ENCODE measurements at regions not wholly inside any gene's neighbourhood (a gene's known extent, or its start where the extent isn't known, plus 50 kb on each side); places are given as distances from the start of the nearest gene placed in this dataset.

DNA sequence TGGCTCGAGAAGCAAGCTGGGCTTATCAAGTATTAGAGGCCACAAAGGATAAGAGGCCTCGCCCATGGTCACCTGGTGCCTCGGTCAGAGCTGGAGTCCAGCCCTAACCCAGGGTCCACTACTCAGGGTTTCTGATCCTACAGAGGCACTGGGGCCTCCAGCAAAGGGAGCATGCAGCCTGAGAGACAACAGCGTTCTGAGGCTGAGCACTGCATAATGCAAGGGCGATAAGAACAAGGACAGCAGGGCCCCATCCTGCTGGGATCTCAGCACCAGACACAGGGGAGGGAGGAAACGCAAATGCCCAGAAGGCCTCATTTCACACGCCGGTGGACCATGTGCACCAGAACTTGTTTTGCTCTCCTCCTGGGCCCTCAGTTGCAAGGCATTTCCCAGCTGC, 63.0 kb downstream of the C5orf15 start:
- Histone ChIP-seq H3K4me3 (no peak overlapping the region), H3K36me3 (no peaks in the 10 kb centered on the region), H3K4me1 (no peaks in the 10 kb centered on the region), H3K27me3 (no peaks in the 10 kb centered on the region), H3K27ac (no peak overlapping the region), H3K9me3 (no peaks in the 10 kb centered on the region)
- TF ChIP-seq CTCF (IDR thresholded peaks at IDR 0.05) (no peak), POLR2A (IDR thresholded peaks at IDR 0.05) (no peak)
- DNase-seq: no peak

DNA sequence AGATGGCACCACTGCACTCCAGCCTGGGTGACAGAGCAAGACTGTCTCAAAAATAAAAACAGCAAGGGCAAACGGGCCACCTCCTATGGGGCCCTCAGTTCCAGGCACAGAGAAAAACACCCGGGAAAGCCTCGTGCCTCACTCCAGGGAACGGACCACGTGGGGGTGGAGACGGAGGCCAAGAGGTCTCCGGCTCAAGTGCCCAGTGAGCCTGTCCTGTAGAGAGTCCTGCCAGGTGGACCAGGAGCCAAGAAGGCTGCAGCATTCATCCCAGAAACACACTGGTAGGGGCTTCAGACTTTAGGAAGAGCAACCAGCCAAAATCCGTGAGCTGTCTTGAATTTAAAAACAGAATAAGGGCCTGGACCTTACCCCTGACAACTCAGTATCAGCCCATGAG, 63.8 kb downstream of the C5orf15 start:
- H3K27ac ChIP-seq: no peak overlapping the region

DNA sequence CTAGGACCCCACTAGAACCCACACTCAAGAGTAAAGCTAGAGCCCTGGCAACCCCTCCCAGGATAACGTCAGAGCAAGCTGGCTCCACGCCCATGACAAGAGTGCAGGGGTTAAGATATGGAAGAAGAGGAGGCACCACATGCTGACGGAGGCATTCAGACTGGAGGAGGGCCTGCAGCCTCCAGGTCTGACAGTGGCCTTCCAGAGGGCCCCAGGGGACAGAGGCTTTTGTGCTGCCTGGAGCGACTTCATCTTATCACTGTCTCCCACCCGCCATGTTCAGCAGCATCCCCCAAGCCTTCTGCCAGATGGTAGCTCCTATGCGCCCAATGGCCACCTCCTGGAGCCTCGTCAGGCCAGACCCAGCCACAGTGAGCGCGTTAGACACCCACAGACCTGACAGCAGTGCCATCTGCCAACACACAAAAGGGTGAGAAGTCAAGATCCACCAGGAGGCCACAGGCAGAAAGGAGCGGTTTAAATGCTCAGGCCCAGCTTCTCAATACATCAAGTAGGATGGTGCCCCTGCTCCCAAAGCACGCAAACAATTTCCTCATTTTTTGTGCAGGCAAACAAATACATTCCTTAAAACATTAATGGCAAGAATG, 65.8 kb downstream of the C5orf15 start:
- no peak for DNase-seq
- H3K4me1 ChIP-seq: no peaks in the 10 kb centered on the region
- H3K9me3 ChIP-seq: no peaks in the 10 kb centered on the region
- TF ChIP-seq POLR2A (IDR thresholded peaks at IDR 0.05): no peak
- TF ChIP-seq CTCF (IDR thresholded peaks at IDR 0.05): no peak
- H3K36me3 ChIP-seq: no peaks in the 10 kb centered on the region
- no peak overlapping the region for H3K4me3 ChIP-seq
- no peaks in the 10 kb centered on the region for H3K27me3 ChIP-seq
- H3K27ac ChIP-seq: no peak overlapping the region

More for the DNA sequence above, 63.8 kb downstream of the C5orf15 start:
- no peak for TF ChIP-seq CTCF (IDR thresholded peaks at IDR 0.05)
- TF ChIP-seq POLR2A (IDR thresholded peaks at IDR 0.05): no peak
- Histone ChIP-seq H3K27me3 (no peaks in the 10 kb centered on the region), H3K36me3 (no peaks in the 10 kb centered on the region), H3K4me1 (no peaks in the 10 kb centered on the region), H3K9me3 (no peaks in the 10 kb centered on the region), H3K4me3 (no peak overlapping the region)
- DNase-seq: no peak

- no peaks in the 10 kb centered on the region for H3K9me3 ChIP-seq
- H3K4me3 ChIP-seq: no peak overlapping the region
- H3K27ac ChIP-seq: no peak overlapping the region
- no peaks in the 10 kb centered on the region for H3K4me1 ChIP-seq
- no peak for TF ChIP-seq CTCF (IDR thresholded peaks at IDR 0.05)
- TF ChIP-seq POLR2A (IDR thresholded peaks at IDR 0.05): no peak
- H3K27me3 ChIP-seq: no peaks in the 10 kb centered on the region
- H3K36me3 ChIP-seq: no peaks in the 10 kb centered on the region
- DNase-seq: no peak
Measured at GRCh38 chr5:133900534-133901270, 67.7 kb downstream of the C5orf15 start.

DNA sequence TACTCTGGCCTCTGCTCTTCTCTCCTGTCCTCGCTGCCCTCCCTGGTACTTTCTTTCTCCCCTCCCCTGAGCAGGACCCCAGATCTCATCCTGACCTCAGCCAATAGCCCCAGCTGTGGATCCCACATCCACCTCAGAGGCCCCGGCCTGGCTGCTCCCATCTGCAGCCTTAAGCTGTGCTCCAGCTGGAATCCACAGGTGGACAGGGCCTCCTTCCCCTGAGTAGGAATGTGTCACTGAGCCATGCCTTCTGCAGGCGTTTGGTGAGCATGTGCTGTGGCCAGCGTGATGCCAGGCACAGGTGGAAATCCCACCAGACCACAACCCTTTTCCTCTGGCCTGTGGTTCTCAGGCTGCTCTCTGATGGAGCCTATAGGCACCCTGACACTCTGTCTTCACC, 68.9 kb downstream of the C5orf15 start:
- Histone ChIP-seq H3K4me3 (no peak overlapping the region), H3K36me3 (no peaks in the 10 kb centered on the region), H3K9me3 (no peaks in the 10 kb centered on the region), H3K4me1 (no peaks in the 10 kb centered on the region), H3K27ac (no peak overlapping the region), H3K27me3 (no peaks in the 10 kb centered on the region)
- DNase-seq: no peak
- no peak for TF ChIP-seq POLR2A (IDR thresholded peaks at IDR 0.05)
- no peak for TF ChIP-seq CTCF (IDR thresholded peaks at IDR 0.05)
